Ascending aorta (tissue), 2 donors: ENCODE measurements at regions not wholly inside any gene's neighbourhood (a gene's known extent, or its start where the extent isn't known, plus 50 kb on each side); places are given as distances from the start of the nearest gene placed in this dataset.

Source experiments
- DNase-seq, 2 donors: peaks; one replicate each; pipeline ENCODE4 v3.0.0-alpha.2; 2019; ENCODE audit warnings: low spot score in 2 of 2
- H3K27ac ChIP-seq, 2 donors: fragments of 200-600 bp; sonication (generic); one replicate each; pipeline ENCODE4 v1.5.1; 2016 to 2017; ENCODE audit warnings: mild to moderate bottlenecking in 1 of 2
- H3K27me3 ChIP-seq: fragments of 200-600 bp; sonication (generic); one replicate; pipeline ENCODE4 v1.5.1; 2017
- H3K36me3 ChIP-seq, 2 donors: fragments of 200-600 bp; sonication (generic); one replicate each; pipeline ENCODE4 v1.5.1; 2016
- H3K4me1 ChIP-seq, 2 donors: fragments of 200-600 bp; sonication (generic); one replicate each; pipeline ENCODE4 v1.5.1; 2016 to 2017; ENCODE audit warnings: mild to moderate bottlenecking in 1 of 2
- H3K4me3 ChIP-seq, 2 donors: fragments of 200-600 bp; sonication (generic); one replicate each; pipeline ENCODE4 v1.5.1; 2016 to 2017; ENCODE audit warnings: mild to moderate bottlenecking in 1 of 2
- H3K9me3 ChIP-seq, 2 donors: fragments of 200-600 bp; sonication (generic); one replicate each; pipeline ENCODE4 v1.5.1; 2016
- CTCF ChIP-seq, 3 experiments: fragments of 200-600 bp in 2 of 3; fragments of 450-650 bp in 1 of 3; sonication (generic) in 2 of 3; IDR thresholded peaks; one replicate each; pipeline ENCODE4 v1.5.1; 2016 to 2019; ENCODE audit warnings: antibody characterized with exemption in 3 of 3, mild to moderate bottlenecking in 1 of 3, moderate library complexity in 1 of 3
- intact Hi-C: fragments of 100-400 bp; cut with DNase I; formaldehyde crosslinking; loops from one replicate; pipeline ENCODE4 v1.15.1; 2023

- Histone ChIP-seq H3K4me3 (no peak overlapping the region), H3K27me3 (no peaks in the 10 kb centered on the region), H3K9me3 (no peaks in the 10 kb centered on the region), H3K27ac (no peak overlapping the region), H3K36me3 (no peaks in the 10 kb centered on the region), H3K4me1 (peaks cover 0 to 9% of the 10 kb centered on the region in 2 donors)
- no peak for DNase-seq
- TF ChIP-seq CTCF (IDR thresholded peaks at IDR 0.05), result no peak
- intact Hi-C loops, result no loop called here
Observed at GRCh38 chr14:71414631-71415403, 507.6 kb downstream of the PCNX1 start.

GRCh38 chr14:71415404-71415690, 508.1 kb downstream of the PCNX1 start:
- no peaks in the 10 kb centered on the region for H3K9me3 ChIP-seq
- peaks cover 0 to 9% of the 10 kb centered on the region in 2 donors for H3K4me1 ChIP-seq
- no peak overlapping the region for H3K4me3 ChIP-seq
- DNase-seq, result no peak
- TF ChIP-seq CTCF (IDR thresholded peaks at IDR 0.05), result no peak
- no peak overlapping the region for H3K27ac ChIP-seq
- H3K27me3 ChIP-seq, result no peaks in the 10 kb centered on the region
- H3K36me3 ChIP-seq, result no peaks in the 10 kb centered on the region
- intact Hi-C loops, result no loop called here

GRCh38 chr14:71416392-71416791, 509.1 kb downstream of the PCNX1 start:
- no peaks in the 10 kb centered on the region for H3K36me3 ChIP-seq
- no peak overlapping the region for H3K27ac ChIP-seq
- no peaks in the 10 kb centered on the region for H3K9me3 ChIP-seq
- no peaks in the 10 kb centered on the region for H3K27me3 ChIP-seq
- H3K4me1 ChIP-seq, result peaks cover 0 to 7% of the 10 kb centered on the region in 2 donors
- intact Hi-C loops, result no loop called here
- no peak overlapping the region for H3K4me3 ChIP-seq
- no peak for DNase-seq
- no peak for TF ChIP-seq CTCF (IDR thresholded peaks at IDR 0.05)

- Histone ChIP-seq H3K36me3 (no peaks in the 10 kb centered on the region), H3K27me3 (no peaks in the 10 kb centered on the region), H3K4me1 (no peaks in the 10 kb centered on the region), H3K4me3 (no peak overlapping the region), H3K9me3 (no peaks in the 10 kb centered on the region), H3K27ac (no peak overlapping the region)
- no peak for TF ChIP-seq CTCF (IDR thresholded peaks at IDR 0.05)
- intact Hi-C loops, result no loop called here
- DNase-seq, result no peak
Observed at GRCh38 chr14:71418532-71419245, 511.4 kb downstream of the PCNX1 start.

GRCh38 chr14:71423481-71423880, 508.7 kb upstream of the RGS6 start:
- Histone ChIP-seq H3K9me3 (peaks cover 0 to 25% of the 10 kb centered on the region in 2 donors), H3K36me3 (no peaks in the 10 kb centered on the region), H3K4me1 (no peaks in the 10 kb centered on the region), H3K4me3 (no peak overlapping the region), H3K27ac (no peak overlapping the region), H3K27me3 (no peaks in the 10 kb centered on the region)
- no peak for DNase-seq
- intact Hi-C loops, result no loop called here
- TF ChIP-seq CTCF (IDR thresholded peaks at IDR 0.05), result no peak
